ENCODE measurements at regions not wholly inside any gene's neighbourhood (a gene's known extent, or its start where the extent isn't known, plus 50 kb on each side); places are given as distances from the start of the nearest gene placed in this dataset.
"Not testable (repeated sequence)": the region's sequence is repeated elsewhere in the genome, so short reads cannot be mapped to it uniquely, and the experiment has no call there.

GRCh38 chr4:160563552-160564282 lies 1460.8 kb downstream of the RAPGEF2 start:
- no peak overlapping the region for H3K27ac ChIP-seq
- no peak for TF ChIP-seq CTCF (conservative IDR thresholded peaks at IDR 0.05)

DNA sequence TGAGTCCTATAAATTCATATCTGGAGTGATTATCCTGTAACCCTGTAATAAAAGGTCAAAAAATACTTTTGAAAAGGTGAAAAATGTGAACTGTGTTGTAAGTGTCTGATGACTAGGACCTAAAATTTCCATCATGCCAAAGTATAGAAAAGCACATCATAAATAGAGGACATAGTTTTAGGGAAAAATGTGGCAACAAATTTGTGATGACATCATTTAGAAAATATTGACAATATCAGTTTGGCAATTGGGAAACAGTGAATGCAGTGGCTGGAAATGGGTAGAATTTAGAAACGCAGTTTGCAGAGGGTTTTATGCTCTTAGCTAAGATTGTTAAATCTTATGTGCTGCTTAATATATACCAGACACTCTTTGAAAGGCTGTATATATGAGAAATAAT lies 1464.8 kb downstream of the RAPGEF2 start:
- H3K27ac ChIP-seq: no peak overlapping the region
- TF ChIP-seq CTCF (conservative IDR thresholded peaks at IDR 0.05): no peak

DNA sequence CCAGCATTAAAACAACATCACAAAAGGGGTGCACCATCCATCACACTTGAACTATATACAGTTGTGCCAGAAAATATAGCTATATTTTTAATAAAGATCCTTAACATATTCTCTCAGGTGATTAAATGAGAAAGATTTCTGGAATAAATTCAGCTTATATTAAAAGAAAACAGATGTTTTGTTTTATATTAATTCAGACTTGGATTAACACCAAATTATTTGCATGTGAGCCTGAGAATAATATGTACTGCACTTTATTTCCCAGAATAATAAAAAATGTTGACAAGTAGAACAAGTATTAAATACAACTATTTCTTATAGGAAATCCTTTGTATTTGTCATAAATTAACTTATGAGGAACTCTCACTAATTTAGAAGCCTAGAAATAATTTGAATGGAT lies 1467.4 kb downstream of the RAPGEF2 start:
- TF ChIP-seq CTCF (conservative IDR thresholded peaks at IDR 0.05): no peak
- H3K27ac ChIP-seq: no peak overlapping the region

DNA sequence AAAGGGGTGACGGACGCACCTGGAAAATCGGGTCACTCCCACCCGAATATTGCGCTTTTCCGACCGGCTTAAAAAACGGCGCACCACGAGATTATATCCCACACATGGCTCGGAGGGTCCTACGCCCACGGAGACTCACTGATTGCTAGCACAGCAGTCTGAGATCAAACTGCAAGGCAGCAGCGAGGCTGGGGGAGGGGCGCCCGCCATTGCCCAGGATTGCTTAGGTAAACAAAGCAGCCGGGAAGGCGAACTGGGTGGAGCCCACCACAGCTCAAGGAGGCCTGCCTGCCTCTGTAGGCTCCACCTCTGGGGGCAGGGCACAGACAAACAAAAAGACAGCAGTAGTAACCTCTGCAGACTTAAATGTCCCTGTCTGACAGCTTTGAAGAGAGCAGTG lies 1471.4 kb downstream of the RAPGEF2 start:
- not testable (repeated sequence) for H3K27ac ChIP-seq

GRCh38 chr4:160580581-160580980 lies 1477.7 kb downstream of the RAPGEF2 start:
- no peak overlapping the region for H3K27ac ChIP-seq
- no peak for TF ChIP-seq CTCF (conservative IDR thresholded peaks at IDR 0.05)

DNA sequence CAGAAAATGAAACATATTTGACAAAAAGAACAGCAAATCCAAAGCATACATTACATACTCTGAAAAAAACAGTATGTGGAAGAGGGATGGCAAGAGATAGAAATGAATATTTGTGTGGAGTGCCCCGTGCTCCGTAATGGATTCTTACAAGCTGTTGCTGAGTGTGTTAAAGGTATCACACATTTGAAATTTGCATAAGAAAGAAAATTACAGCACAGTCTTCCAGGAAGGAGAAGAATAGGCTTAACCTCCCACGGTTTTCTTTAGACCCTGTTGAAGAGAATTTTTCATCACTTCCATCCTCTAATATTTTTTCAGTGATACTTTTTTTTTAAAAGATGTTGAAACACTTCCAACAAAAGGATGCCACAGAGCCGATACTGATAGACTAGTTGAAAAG lies 1489.4 kb downstream of the RAPGEF2 start:
- H3K27ac ChIP-seq: no peak overlapping the region
- TF ChIP-seq CTCF (conservative IDR thresholded peaks at IDR 0.05): no peak

DNA sequence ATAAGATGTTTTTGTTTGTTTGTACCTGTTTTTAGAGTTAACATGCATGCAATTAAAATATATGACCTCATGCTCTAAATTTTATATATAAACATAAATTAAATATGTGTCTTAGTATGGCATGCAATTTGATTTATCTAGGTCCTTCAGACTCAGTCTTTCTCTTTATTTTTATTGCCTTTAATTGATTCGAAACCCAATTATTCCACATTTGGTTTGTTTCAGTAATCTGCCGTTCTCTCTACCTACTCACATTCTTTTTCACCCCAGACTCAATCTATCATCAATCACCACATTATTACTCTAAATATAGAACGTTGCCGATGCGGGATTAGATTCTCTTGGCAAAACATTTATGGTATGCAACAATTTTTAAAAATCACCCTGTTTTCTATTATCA lies 1492.8 kb downstream of the RAPGEF2 start:
- no peak for TF ChIP-seq CTCF (conservative IDR thresholded peaks at IDR 0.05)
- no peak overlapping the region for H3K27ac ChIP-seq

DNA sequence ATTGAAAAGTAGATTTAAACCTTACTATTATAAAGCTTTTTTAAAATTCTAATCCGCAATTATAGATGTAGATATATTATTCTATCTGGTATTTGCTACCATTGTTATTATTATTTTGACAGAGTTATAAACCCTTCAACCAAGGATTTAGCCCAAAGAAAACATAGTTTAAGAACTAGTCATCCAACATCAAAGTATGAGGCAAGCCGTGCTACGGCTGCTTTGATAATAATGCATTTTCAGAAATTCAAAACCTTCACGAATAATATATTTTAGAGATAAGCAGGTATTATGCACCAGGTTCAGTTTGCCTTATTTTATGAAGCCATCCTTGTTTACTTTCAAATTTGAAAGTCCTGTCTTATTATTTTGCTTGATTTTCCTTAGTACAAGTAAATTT lies 1501.7 kb downstream of the RAPGEF2 start:
- H3K27ac ChIP-seq: no peak overlapping the region
- no peak for TF ChIP-seq CTCF (conservative IDR thresholded peaks at IDR 0.05)
